ENCODE measurements at regions not wholly inside any gene's neighbourhood (a gene's known extent, or its start where the extent isn't known, plus 50 kb on each side); places are given as distances from the start of the nearest gene placed in this dataset.

DNA sequence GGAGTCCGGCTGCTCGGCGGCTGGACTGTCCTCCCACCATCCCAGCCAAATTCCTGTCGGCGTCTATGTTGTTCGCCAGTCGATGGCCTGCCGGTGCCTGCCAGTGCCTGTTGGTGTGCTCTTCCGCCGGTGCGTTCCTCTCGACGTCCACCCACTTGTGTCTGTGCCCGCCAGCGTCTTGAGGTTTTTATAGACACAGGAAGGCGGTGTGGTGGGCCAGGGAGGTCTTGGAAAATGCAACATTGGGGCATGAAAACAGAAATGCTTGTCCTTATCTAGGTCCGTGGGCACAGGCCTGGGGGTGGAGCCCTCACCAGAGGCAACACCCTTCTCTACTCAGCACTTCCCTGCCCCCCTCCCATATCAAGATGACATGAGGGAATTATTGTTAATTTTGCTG is 167.8 kb downstream of the IRF8 start:
- Histone ChIP-seq H3K27ac (no peak overlapping the region), H3K9me3 (no peaks in the 10 kb centered on the region), H3K4me1 (no peaks in the 10 kb centered on the region), H3K27me3 (no peaks in the 10 kb centered on the region), H3K9ac (ENCODE audit: low read depth in 2 of 2, low read length in 2 of 2) (no peak overlapping the region), H3K36me3 (no peaks in the 10 kb centered on the region), H3K4me3 (no peak overlapping the region)
- DNase-seq = no peak
- intact Hi-C loops (cut with DNase I) = no loop called here
- TF ChIP-seq, protein P1, sequence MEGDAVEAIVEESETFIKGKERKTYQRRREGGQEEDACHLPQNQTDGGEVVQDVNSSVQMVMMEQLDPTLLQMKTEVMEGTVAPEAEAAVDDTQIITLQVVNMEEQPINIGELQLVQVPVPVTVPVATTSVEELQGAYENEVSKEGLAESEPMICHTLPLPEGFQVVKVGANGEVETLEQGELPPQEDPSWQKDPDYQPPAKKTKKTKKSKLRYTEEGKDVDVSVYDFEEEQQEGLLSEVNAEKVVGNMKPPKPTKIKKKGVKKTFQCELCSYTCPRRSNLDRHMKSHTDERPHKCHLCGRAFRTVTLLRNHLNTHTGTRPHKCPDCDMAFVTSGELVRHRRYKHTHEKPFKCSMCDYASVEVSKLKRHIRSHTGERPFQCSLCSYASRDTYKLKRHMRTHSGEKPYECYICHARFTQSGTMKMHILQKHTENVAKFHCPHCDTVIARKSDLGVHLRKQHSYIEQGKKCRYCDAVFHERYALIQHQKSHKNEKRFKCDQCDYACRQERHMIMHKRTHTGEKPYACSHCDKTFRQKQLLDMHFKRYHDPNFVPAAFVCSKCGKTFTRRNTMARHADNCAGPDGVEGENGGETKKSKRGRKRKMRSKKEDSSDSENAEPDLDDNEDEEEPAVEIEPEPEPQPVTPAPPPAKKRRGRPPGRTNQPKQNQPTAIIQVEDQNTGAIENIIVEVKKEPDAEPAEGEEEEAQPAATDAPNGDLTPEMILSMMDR (IDR thresholded peaks at IDR 0.05) = no peak

DNA sequence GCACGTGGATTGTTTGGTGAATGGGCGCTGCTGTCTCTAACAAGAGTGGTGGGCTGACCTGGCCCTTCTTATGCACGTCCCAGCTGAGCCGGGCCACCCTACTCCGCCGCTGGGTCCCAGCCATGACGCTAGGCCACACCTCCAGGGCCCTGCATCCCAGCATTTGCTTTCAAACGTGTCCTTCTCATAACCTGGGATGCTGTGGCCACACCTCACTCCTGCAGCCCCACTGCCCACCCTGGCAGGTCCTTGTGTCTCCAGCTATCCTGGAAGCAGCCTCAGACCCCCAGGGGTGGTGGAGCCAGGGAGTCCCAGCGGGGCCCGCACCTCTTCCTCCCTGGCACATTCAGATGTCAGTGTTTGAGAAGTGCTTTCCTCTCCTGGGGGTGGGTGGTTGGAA is 168.6 kb downstream of the IRF8 start:
- Histone ChIP-seq H3K27me3 (no peaks in the 10 kb centered on the region), H3K4me1 (no peaks in the 10 kb centered on the region), H3K27ac (no peak overlapping the region), H3K9ac (ENCODE audit: low read depth in 2 of 2, low read length in 2 of 2) (no peak overlapping the region), H3K9me3 (no peaks in the 10 kb centered on the region), H3K36me3 (no peaks in the 10 kb centered on the region), H3K4me3 (no peak overlapping the region)
- intact Hi-C loops (cut with DNase I) = no loop called here
- no peak for DNase-seq
- TF ChIP-seq, protein P1 (IDR thresholded peaks at IDR 0.05) = no peak

DNA sequence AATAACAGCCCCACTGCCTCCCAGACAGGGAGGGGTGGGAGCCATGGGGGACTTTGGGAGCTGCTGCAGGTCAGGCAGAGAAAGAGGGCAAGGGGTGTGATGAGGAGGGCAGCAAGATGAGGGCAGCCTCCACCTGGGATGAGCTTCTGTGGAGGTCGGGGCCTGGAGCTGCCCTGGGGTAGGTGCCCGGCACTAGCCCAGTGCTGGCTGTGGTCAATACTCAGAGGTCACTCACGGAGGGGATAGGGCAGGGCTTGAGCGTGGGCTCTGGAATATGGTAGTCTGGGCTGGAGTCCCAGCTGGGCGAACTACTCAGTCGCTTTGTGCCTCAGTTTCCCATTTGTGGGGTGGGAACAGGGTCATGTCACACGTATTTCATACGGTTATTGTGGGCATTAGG is 169.0 kb downstream of the IRF8 start:
- no peak overlapping the region for H3K4me3 ChIP-seq
- intact Hi-C loops (cut with DNase I) = no loop called here
- H3K9me3 ChIP-seq = no peaks in the 10 kb centered on the region
- H3K27ac ChIP-seq = no peak overlapping the region
- H3K27me3 ChIP-seq = no peaks in the 10 kb centered on the region
- H3K36me3 ChIP-seq = no peaks in the 10 kb centered on the region
- H3K9ac ChIP-seq (ENCODE audit: low read depth in 2 of 2, low read length in 2 of 2) = no peak overlapping the region
- no peak for DNase-seq
- TF ChIP-seq, protein P1 (IDR thresholded peaks at IDR 0.05) = no peak
- H3K4me1 ChIP-seq = no peaks in the 10 kb centered on the region

DNA sequence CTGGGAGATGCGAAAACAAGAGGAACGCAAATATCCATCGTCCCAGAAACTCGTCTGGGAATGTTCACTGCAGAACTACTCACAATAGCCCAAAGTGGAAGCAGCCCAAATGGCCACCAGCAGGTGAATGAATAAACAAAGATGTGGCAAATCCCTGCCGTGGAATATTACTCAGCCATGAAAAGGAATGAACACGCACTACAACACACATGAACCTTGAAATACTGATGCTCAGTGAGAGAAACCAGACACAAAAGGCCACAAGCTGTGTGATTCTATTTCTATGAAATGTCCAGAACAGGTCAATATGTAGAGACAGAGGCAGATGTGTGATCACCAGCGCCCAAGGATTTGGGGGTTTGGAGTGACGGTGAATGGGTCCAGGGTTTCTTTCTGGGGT is 169.8 kb downstream of the IRF8 start:
- no peaks in the 10 kb centered on the region for H3K4me1 ChIP-seq
- H3K9ac ChIP-seq (ENCODE audit: low read depth in 2 of 2, low read length in 2 of 2) = no peak overlapping the region
- H3K27me3 ChIP-seq = no peaks in the 10 kb centered on the region
- H3K27ac ChIP-seq = no peak overlapping the region
- no peak overlapping the region for H3K4me3 ChIP-seq
- TF ChIP-seq, protein P1 (IDR thresholded peaks at IDR 0.05) = no peak
- H3K9me3 ChIP-seq = no peaks in the 10 kb centered on the region
- DNase-seq = no peak
- H3K36me3 ChIP-seq = no peaks in the 10 kb centered on the region
- intact Hi-C loops (cut with DNase I) = no loop called here

DNA sequence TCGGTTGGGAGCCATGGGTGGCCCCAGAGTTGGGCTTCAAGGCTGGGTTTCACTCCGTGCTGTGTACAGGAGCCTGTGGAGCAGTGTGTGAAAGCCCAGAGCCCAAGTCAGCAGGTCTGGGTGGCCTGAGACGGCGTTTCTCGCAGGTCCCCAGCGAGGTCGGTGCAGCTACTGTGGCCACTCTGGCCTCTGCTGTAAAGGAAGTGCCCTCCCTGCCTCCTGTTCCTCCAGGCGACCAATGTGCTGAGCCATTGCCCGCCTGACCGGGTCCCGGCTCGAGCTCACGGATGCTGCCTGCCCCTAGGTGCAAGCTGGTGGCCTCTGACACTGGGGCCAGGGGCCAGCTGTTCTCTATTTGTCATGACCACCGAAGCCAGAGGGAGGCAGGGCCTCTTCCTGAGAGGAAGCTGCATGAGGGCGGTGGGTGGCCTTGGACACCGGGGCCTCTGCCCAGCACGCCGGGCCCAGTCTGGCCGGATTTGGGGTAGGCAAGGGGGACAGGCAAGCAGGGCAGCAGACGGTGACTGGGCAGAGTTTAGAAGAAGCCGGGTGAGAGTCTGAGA is 170.9 kb downstream of the IRF8 start:
- no peaks in the 10 kb centered on the region for H3K9me3 ChIP-seq
- no peak for DNase-seq
- intact Hi-C loops (cut with DNase I) = no loop called here
- H3K4me1 ChIP-seq = no peaks in the 10 kb centered on the region
- no peak overlapping the region for H3K27ac ChIP-seq
- TF ChIP-seq, protein P1 (IDR thresholded peaks at IDR 0.05) = no peak
- no peak overlapping the region for H3K9ac ChIP-seq (ENCODE audit: low read depth in 2 of 2, low read length in 2 of 2)
- H3K4me3 ChIP-seq = no peak overlapping the region
- no peaks in the 10 kb centered on the region for H3K36me3 ChIP-seq
- H3K27me3 ChIP-seq = no peaks in the 10 kb centered on the region

All from colonic mucosa (tissue), 4 donors.